GM19438 (cell line): ENCODE measurements at regions not wholly inside any gene's neighbourhood (a gene's known extent, or its start where the extent isn't known, plus 50 kb on each side); places are given as distances from the start of the nearest gene placed in this dataset.

Experiments used
- ATAC-seq: cut with Tn5 transposase; IDR thresholded peaks from one replicate; pipeline ENCODE4 v1.9.1; 2021; ENCODE audit warnings: low read depth; ENCODE audit not compliant: unreplicated experiment

- ATAC-seq = no peak
These were observed 1024.8 kb downstream of the PLA2G4A start for GRCh38 chr1:187853505-187853904.

- ATAC-seq = no peak
These were observed 1025.7 kb downstream of the PLA2G4A start for GRCh38 chr1:187854457-187854856.

- no peak for ATAC-seq
These were observed 1033.8 kb downstream of the PLA2G4A start for GRCh38 chr1:187862506-187862905.

GRCh38 chr1:187870552-187870951 lies 1041.8 kb downstream of the PLA2G4A start:
- ATAC-seq = no peak

GRCh38 chr1:187871177-187871845 lies 1042.6 kb downstream of the PLA2G4A start:
- ATAC-seq = no peak

GRCh38 chr1:187872550-187872949 lies 1043.8 kb downstream of the PLA2G4A start:
- ATAC-seq = no peak

- no peak for ATAC-seq
These were observed 1044.4 kb downstream of the PLA2G4A start for GRCh38 chr1:187873126-187873525.

GRCh38 chr1:187876775-187877174 lies 1048.0 kb downstream of the PLA2G4A start:
- no peak for ATAC-seq

GRCh38 chr1:187877220-187877619 lies 1048.5 kb downstream of the PLA2G4A start:
- ATAC-seq = no peak

- no peak for ATAC-seq
These were observed 1050.1 kb downstream of the PLA2G4A start for GRCh38 chr1:187878883-187879282.

GRCh38 chr1:187883356-187883755 lies 1054.6 kb downstream of the PLA2G4A start:
- no peak for ATAC-seq

GRCh38 chr1:187891993-187892682 lies 1063.4 kb downstream of the PLA2G4A start:
- ATAC-seq = no peak

- no peak for ATAC-seq
These were observed 1063.9 kb downstream of the PLA2G4A start for GRCh38 chr1:187892683-187893039.

- no peak for ATAC-seq
These were observed 1064.7 kb downstream of the PLA2G4A start for GRCh38 chr1:187893471-187893870.

GRCh38 chr1:187894349-187894748 lies 1065.6 kb downstream of the PLA2G4A start:
- no peak for ATAC-seq

GRCh38 chr1:187903223-187903622 lies 1074.5 kb downstream of the PLA2G4A start:
- no peak for ATAC-seq

- ATAC-seq = no peak
These were observed 1080.6 kb downstream of the PLA2G4A start for GRCh38 chr1:187909382-187909781.

- ATAC-seq = no peak
These were observed 1083.1 kb downstream of the PLA2G4A start for GRCh38 chr1:187911820-187912219.

- no peak for ATAC-seq
These were observed 1092.2 kb downstream of the PLA2G4A start for GRCh38 chr1:187920976-187921375.

- no peak for ATAC-seq
These were observed 1092.7 kb downstream of the PLA2G4A start for GRCh38 chr1:187921426-187921825.

GRCh38 chr1:187922255-187922654 lies 1093.5 kb downstream of the PLA2G4A start:
- no peak for ATAC-seq

GRCh38 chr1:187924252-187924651 lies 1095.5 kb downstream of the PLA2G4A start:
- ATAC-seq = no peak
